HT-29 (cell line): ENCODE measurements at regions not wholly inside any gene's neighbourhood (a gene's known extent, or its start where the extent isn't known, plus 50 kb on each side); places are given as distances from the start of the nearest gene placed in this dataset.

Experiments used
- DNase-seq: peaks from one replicate; pipeline ENCODE4 v3.0.0-alpha.2; 2015; ENCODE audit warnings: low spot score

DNA sequence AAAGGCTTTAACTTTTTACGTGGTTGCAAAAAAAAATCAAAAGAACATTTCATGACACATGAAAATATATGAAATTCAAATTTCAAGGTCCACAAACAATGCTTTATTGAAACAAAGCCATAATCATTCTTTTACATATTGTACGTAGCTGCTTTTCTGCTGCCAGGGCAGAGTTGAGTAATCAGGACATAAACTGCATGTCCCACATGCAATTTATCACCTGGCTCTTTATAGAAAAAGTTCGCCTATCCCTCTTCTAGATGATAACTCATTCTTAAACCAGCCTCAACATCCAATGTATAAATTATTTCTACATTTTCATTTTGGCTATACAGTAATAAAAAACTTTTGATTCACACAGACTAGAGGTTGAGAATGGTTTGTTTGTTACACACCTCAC lies 154.9 kb downstream of the AXIN2 start:
- no peak for DNase-seq

GRCh38 chr17:65405563-65405962 lies 155.9 kb downstream of the AXIN2 start:
- DNase-seq: no peak

DNA sequence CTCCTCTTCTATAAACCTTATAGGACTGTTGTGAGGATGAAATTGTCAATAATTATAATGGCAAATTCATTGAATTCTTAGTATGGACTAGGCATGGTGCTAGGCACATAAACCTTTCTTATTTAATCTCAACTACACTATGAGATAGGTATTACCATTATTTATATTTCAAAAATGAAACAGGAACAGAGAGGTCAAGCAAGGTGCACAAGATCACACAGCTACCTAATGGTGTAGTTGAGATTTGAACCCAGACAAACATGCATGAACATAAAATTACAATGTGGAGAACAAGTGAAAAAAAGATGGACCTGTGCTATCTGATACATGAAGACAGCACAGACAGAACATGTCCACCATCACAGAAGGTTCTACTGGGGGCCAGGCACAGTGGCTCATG lies 156.7 kb downstream of the AXIN2 start:
- DNase-seq: no peak

DNA sequence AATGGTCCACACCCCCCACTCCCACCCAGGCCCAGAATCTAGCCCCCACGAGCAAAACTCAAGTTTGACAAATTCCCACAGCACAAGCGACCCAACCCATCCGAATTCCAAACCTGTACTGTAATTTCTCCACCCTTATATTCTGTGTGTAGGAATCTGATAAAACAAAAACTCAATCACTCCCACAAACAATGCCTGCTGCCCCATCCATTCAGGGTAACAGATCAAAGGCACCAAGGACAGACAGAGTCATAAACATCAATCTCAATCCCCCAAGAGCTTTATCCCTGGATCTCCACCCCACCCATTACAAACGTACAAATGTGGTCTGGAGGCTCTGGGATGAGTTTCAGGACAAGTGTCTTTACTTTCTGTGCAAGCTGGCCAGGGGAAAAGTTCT lies 157.8 kb downstream of the AXIN2 start:
- no peak for DNase-seq

DNA sequence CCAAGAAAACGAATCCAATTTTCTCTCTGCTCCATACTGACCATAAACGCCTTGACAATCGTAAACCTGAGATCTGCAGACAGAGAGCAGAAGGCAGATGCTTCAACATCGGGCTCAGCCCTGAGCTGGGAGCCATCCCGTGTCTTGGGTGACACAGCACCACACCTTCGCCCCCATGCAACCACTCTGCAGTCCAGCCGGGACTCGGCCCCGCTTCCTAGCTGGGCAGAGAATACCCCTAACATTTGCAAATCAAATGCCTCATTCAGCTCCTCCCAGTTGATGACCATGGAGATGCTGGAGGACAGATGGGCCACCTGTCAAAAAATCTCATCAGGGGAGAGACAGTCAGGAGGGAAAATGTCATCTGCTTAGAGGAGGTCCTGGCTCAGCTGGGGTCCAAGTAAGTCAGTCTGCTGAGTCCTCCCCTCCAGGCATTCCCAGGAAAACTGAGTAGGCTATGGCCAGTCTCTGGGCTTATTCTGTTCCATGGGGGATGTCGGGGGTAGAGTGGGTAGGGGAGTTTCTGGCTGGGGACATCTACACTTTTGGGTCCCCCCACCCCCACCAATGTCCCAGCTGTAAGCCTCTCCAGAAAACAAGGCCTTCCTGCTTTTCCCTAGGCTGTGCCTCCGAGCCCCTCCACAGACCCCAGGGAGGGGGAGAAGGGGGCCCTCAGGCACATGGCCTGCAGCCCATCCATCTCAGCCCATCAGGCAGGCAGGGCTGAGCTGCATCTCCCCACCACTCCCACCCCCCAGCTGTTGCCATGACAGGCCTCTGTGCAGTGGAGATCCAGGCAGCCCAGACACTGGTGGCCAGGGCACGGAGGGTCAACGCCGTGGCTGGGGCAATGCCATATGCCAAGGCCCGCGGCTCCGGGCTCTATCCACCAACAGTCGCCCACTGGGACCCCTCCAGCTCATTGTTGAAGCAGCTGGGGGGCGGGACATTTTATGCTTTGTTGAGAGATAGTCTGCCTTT lies 158.6 kb downstream of the AXIN2 start:
- DNase-seq: no peak

DNA sequence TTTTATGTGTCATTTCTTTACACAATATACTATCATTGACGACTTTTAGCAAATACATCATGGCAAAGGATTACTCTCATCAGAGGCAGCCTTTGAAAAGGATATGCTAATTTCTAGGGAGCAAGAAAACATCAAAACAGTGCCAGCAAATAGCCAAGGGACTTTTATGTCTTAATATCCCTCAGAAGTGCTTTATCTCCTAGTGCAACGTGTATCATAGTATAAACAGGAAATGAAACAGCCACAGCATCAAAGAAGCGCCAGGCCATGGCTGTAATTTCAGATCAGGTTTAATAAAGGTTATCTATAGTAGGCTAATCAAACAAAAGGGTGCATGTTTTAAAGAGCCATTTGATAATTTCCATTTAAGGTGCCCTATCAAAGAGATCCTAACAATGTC lies 159.9 kb downstream of the AXIN2 start:
- peak; percentile 36 for DNase-seq

- no peak for DNase-seq
These were observed 160.7 kb downstream of the AXIN2 start for GRCh38 chr17:65400701-65401100.

GRCh38 chr17:65398040-65398787 lies 163.2 kb downstream of the AXIN2 start:
- no peak for DNase-seq

DNA sequence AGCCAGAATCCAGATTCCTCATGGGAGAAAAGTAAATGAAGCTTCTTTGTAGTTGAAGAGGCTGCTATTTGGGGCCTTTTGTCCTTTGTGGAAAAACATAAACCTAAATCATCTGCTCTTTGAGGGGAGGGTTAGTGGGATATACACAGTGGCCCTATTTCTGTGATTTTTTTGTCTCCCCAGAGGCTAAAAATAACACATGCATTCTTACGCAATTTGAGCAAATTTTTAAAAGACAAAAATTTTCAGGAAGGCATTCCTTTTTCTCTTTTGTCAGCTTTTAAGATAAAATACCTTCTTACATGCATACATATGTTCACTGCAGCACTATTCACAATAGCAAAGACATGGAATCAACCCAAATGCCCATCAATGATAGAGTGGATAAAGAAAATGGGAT lies 165.5 kb downstream of the AXIN2 start:
- DNase-seq: no peak

DNA sequence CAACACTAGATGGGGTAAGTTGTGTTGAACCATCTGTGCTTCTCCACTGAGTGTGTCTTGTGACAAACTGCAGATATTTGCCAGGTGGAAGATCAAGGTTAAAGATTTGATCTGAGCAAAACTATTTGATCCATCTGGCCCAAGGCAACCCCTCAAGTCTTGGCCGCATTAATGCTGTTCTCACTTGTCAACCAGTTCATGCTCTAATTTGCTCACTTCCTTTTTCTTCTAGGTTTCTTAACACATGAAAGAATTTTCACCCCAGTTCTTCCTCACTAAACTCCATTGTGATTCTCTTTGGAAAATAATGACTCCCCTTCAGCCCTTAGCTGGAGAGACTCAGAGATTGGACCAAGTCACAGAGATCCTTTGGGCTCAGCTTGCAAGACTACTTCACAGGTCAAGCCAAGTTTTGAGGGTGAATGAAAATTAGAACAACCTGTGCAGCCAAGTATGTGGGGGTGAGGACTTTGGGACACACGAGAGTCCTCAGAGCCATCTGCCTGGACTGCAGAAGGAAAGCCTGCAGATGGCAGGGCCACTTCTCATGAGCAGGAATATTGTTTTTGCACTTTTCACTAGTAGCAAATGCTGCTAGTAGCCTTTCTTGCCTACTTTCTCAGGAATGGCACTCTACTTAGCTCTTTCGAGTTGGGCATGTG lies 166.5 kb downstream of the AXIN2 start:
- no peak for DNase-seq

- no peak for DNase-seq
These were observed 167.9 kb downstream of the AXIN2 start for GRCh38 chr17:65393514-65393913.

- no peak for DNase-seq
These were observed 171.5 kb downstream of the AXIN2 start for GRCh38 chr17:65389949-65390348.

- no peak for DNase-seq
These were observed 172.0 kb downstream of the AXIN2 start for GRCh38 chr17:65389426-65389825.

GRCh38 chr17:65388911-65389310 lies 172.5 kb downstream of the AXIN2 start:
- DNase-seq: no peak

DNA sequence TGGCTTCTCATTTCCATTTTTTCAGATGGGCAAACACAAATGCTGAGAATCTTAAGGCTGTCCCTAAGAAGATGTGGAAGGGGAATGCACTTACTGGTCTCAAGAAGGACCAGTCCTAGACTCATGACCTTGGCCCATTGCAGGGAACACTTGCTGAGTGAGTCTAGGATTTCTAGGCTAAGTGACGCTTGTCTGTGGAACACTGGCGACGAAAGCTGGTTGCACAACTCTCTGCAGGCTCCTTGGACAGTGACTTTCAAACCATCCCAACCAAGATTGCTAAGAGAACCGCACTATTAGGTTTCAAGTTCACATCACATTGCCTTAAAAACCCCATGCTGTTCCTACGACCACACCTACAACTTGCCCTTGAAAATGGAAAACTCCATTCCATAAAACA lies 174.1 kb downstream of the AXIN2 start:
- no peak for DNase-seq

DNA sequence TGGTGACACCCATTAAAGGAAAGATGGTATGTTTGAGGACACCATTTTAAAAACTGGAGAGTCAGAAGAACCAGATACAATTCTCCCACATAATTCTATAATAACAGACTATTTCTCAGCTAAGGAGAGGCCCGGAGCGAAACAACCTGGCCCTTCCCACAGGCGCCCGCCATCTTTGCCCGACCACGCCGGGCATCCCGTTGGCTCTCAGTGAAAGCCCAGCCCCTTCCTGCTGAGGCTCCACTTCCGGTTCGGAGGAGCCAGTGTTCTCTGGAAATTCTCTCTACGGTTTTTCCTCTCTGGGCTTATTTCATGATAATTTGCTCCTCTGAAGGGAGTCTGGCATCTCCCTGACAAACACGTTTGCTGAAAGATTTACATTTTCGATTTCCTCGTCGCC lies 175.7 kb downstream of the AXIN2 start:
- DNase-seq: no peak

GRCh38 chr17:65385071-65385470 lies 176.4 kb downstream of the AXIN2 start:
- no peak for DNase-seq

DNA sequence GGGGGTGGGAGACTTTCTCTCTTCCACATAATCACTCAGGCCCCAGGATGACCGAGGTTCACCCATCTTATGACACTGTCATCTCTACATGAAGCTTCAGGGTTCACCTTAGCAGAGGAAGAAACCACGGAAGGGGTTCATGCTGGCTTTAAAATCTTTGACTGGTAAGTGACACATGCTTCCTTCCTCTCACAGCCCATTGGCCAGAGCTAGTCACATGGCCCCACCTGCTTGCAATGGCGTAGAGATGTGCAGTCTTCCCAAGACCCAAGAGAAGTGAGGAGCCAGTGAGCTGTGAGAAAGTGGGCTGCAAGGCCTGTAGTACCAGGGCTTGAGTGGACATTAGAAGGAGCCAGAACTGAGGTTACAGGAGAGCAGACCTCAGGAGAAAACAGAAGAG lies 180.3 kb downstream of the AXIN2 start:
- DNase-seq: no peak

GRCh38 chr17:65374966-65375365 lies 186.5 kb downstream of the AXIN2 start:
- DNase-seq: peak; percentile 51

DNA sequence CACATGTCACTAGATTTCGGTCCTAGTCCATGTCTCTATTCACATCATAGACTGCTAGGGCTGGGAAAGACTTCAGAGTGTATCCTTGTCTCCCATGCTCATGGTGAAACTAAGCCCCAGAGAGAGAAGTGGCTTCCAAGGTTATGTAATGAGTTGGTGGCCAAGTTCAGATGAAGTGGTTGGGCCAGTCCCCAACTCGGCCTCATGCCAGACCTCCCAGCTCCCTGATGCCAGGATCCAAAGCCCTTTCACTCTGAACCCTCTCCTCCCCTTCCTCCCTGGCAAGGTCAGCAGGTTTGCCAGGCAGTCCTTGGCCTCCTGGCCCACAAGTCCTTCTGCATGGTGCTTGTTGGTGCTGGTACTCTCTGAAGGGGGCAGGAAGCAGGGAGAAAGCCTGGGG lies 189.7 kb downstream of the AXIN2 start:
- peak; percentile 77 for DNase-seq

DNA sequence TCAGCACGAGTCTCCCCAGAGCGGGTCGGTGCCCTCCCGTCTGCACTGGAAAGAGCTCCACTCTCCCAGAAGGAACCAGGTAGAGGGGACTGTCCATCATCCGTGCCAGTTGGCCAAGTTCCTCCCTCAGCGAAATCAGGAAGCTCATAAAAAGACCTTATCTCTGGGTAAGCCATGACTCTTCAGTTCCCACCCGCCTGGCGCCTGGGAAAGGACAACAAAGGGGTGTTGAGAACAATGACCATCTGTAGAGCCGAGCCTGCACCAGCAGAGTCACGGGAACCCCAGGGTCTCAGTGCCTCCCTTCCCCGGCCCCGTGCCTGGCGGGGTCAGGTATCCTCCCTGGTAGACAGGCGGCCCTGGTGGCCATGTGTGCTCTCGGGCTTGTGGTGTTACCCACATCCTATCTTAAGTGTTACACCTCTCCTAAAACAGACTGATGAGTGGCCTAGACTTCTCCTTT lies 190.7 kb downstream of the AXIN2 start:
- peak; percentile 99 for DNase-seq

GRCh38 chr17:65368341-65368740 lies 193.1 kb downstream of the AXIN2 start:
- no peak for DNase-seq
